Stimulated activated naive CD8-positive, alpha-beta T cell treated with anti-CD3 and anti-CD28 coated beads, Interleukin-15, amount 100 ng/mL, for 72 hours (primary cell): ENCODE measurements at regions not wholly inside any gene's neighbourhood (a gene's known extent, or its start where the extent isn't known, plus 50 kb on each side); places are given as distances from the start of the nearest gene placed in this dataset.
A peak's percentile ranks its signal among the peaks of the same experiment; 100 is the strongest.

Experiments
- ATAC-seq: fragments of 150-1000 bp; cut with Tn5 transposase; 2 replicates; pipeline ENCODE4 v1.10.0; 2021; ENCODE audit warnings: mild to moderate bottlenecking, moderate library complexity
- DNase-seq, 2 donors: peaks; one replicate each; pipeline ENCODE4 v3.0.0; 2021 to 2022
- H3K27ac Mint-ChIP-seq, 2 donors: one replicate each; pipeline ENCODE4 v1.8.0; 2022; ENCODE audit warnings: mild to moderate bottlenecking in 2 of 2, mixed read lengths in 2 of 2, moderate library complexity in 2 of 2
- H3K27me3 Mint-ChIP-seq: one replicate; pipeline ENCODE4 v1.8.0; 2022; ENCODE audit warnings: mixed read lengths
- H3K4me1 Mint-ChIP-seq: one replicate; pipeline ENCODE4 v1.8.0; 2022; ENCODE audit warnings: mild to moderate bottlenecking, mixed read lengths
- H3K4me3 Mint-ChIP-seq, 2 donors: one replicate each; pipeline ENCODE4 v1.8.0; 2022; ENCODE audit warnings: mild to moderate bottlenecking in 2 of 2, mixed read lengths in 2 of 2, moderate library complexity in 1 of 2
- H3K9me3 Mint-ChIP-seq, 2 donors: one replicate each; pipeline ENCODE4 v1.8.0; 2022; ENCODE audit warnings: mixed read lengths in 2 of 2

DNA sequence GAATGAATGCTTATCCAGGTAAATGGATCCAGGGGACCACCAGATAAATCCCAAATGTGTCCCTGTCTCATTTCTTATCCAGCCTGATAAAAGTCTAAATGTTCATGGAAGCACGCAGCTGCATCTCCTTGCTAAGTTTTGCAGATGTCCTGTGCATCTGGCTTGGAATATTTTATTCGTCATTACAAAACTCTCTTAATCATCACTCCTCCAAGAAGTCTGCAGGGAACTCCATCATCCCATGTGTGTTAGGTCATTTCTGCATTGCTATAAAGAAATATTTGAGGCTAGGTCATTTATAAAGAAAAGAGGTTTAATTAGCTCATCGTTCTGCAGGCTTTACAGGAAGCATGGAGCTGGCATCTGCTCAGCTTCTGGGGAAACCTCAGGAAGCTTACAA is 297.2 kb downstream of the HS3ST1 start:
- Mint-ChIP-seq H3K4me3 (no peak overlapping the region), H3K4me1 (no peaks in the 10 kb centered on the region), H3K9me3 (peaks cover 0 to 12% of the 10 kb centered on the region in 2 donors), H3K27ac (no peak overlapping the region), H3K27me3 (peaks cover 3% of the 10 kb centered on the region)
- DNase-seq = no peak
- no peak for ATAC-seq

DNA sequence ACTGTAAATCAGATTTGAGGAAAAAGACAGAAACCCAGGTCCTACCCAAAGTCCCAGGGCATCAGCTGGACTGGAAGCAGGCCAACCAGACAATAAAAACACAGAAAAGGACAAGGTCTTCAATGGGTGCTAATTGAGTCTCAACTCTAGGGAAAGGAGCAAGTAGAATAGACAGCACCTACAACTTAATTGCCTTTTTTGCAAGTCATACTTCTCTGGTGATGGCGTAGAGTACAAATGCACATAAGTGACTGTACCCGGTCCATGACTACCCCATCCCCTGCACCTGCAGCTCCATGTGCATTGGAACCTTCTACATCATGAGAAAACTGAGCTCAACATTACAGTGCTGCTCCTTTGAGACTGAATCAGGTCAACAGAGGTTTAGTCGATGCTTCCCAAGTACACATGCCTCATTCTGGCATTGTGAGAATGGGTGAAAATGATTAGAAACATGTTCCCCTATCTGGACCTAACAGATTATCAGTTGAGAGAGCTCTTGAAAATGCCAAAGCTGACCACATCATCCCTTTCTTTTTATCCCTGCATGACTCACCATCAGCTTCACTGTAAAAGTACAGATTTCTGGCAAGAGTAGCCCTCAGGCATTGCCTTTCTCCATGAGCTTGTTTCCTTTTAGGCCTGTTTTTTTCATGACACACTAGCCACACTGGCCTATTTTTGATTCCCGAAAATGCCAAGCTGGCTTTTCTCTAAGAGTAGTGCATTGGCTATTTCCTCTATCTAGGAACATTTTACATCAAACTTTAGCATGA is 298.3 kb downstream of the HS3ST1 start:
- no peak for ATAC-seq
- Mint-ChIP-seq H3K4me1 (no peaks in the 10 kb centered on the region), H3K4me3 (no peak overlapping the region), H3K9me3 (peaks cover 0 to 12% of the 10 kb centered on the region in 2 donors), H3K27ac (no peak overlapping the region), H3K27me3 (peaks cover 10% of the 10 kb centered on the region)
- no peak for DNase-seq

DNA sequence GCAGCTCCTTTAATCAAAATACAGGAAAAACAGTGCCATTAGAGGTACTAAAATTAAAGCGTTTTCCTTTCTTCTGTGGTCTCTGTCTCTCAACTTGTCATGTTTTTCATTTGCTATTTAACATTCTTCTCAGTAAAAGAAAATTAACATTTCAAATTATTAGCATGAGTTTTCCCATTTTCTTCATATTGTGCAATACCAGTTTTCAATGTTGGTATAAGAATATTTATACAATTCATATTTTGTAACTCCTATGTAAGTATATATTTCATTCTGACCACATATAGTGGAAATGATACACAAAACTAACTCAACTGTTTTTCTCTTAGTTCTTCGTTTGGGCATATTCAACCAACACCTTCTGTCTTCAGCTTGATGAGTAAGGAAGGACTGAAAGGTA is 308.3 kb downstream of the HS3ST1 start:
- no peak for ATAC-seq
- H3K4me1 Mint-ChIP-seq = no peaks in the 10 kb centered on the region
- no peak overlapping the region for H3K27ac Mint-ChIP-seq
- H3K4me3 Mint-ChIP-seq = no peak overlapping the region
- H3K27me3 Mint-ChIP-seq = no peaks in the 10 kb centered on the region
- DNase-seq = no peak
- no peaks in the 10 kb centered on the region for H3K9me3 Mint-ChIP-seq

DNA sequence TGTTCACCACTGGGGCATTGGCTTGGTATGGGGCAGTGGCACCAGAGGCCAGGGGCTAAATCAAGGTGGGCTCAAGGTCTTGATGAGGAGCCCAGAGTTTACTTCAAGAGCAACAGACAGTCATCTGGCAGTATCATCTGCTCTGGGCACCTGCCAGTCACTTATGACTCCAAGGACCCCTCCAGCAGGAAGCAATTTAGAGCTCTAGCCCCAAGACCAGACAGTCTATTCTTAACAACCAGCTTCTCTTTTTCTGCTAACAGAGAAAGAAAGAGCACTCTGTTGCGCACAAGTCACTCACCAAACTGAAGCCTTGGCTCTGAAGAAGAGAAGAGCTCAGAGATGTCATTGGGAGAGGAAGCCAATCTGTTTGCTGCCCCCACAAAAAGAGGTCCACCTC is 309.2 kb downstream of the HS3ST1 start:
- ATAC-seq (no peak), DNase-seq (no peak)
- peak overlapping the region in 1 of 2 donors; percentile 85 for H3K27ac Mint-ChIP-seq
- no peak overlapping the region for H3K4me3 Mint-ChIP-seq
- no peaks in the 10 kb centered on the region for H3K9me3 Mint-ChIP-seq
- no peaks in the 10 kb centered on the region for H3K27me3 Mint-ChIP-seq
- H3K4me1 Mint-ChIP-seq = no peaks in the 10 kb centered on the region

DNA sequence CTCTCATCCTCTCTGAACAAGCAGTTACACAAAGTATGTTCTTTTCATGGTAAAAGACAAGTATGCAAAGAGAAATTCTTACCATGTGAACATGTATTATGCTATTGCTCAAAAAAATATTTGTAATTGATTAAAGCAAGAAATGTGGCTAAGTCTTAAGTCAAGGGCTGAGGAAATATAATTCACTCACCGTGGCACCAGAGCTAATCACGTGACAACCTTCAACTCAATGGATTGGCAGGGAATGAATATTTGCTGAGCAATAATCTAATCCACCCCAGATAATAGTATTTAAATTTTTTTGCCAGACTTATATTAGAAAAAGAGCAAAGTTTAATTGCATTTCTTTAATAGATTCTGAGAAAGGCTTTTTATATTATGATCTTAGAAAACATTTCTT is 310.2 kb downstream of the HS3ST1 start:
- no peaks in the 10 kb centered on the region for H3K9me3 Mint-ChIP-seq
- no peak for DNase-seq
- no peaks in the 10 kb centered on the region for H3K27me3 Mint-ChIP-seq
- H3K27ac Mint-ChIP-seq = no peak overlapping the region
- no peak overlapping the region for H3K4me3 Mint-ChIP-seq
- ATAC-seq = no peak
- H3K4me1 Mint-ChIP-seq = no peaks in the 10 kb centered on the region

DNA sequence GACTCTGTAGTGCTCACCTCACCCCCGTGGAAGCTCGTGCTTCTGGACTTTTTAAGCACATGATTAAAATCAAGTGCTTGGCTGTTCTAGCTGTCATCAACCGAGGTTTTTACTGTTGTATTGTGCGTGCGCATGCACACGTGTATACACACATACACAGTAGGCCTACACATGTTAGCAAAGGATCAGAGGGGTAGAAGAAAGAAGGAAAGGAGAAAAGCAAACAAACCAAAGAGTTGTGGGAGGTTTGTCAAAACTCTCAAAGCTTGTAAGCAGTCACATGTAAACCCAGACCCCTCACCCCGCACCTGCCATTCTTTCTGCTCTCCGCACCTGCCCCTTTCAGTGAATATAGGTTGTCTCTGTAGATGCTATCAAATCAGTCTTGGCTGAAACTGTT is 311.8 kb downstream of the HS3ST1 start:
- no peak for DNase-seq
- ATAC-seq = no peak
- Mint-ChIP-seq H3K4me1 (no peaks in the 10 kb centered on the region), H3K4me3 (no peak overlapping the region), H3K27ac (no peak overlapping the region), H3K9me3 (no peaks in the 10 kb centered on the region), H3K27me3 (no peaks in the 10 kb centered on the region)

DNA sequence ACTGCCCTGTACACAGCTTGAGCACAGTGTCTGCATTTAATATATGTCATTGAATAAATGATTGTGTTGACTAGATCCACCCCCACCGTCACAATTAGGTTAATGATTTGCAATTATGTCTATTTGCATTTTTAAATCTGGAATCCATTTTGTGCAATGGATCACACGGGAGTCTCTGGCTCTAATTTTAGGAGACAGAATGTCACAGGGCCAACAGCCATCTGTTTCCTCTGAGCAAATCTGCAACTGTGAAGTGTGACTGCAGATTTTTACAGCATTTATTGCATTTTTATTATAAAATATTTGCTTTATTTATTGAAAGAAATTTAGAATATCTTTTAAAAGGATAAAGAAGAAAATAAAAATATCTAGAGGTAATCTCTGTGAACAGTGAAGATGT is 316.8 kb downstream of the HS3ST1 start:
- no peak overlapping the region for H3K27ac Mint-ChIP-seq
- ATAC-seq (no peak), DNase-seq (no peak)
- H3K9me3 Mint-ChIP-seq = peaks cover 0 to 6% of the 10 kb centered on the region in 2 donors
- no peak overlapping the region for H3K4me3 Mint-ChIP-seq
- no peaks in the 10 kb centered on the region for H3K4me1 Mint-ChIP-seq
- H3K27me3 Mint-ChIP-seq = peaks cover 5% of the 10 kb centered on the region

DNA sequence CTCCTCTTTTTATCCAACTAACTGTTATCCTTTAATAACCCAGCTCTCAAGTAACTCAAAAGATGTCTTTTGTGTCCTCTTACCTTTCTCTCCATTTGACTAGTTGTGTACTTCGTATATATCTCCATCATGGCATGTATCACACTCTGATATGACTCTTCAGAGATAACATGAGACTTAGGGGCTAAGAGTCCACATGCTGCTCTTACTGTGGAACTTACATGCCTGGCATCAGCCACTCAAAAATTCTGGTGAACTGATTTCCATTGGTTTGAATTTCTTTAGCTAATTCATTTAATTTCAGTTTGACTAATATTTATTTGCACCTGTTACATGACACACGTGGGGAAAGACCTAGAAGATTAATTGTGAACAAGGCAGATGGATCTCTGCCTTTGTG is 317.3 kb downstream of the HS3ST1 start:
- no peak for ATAC-seq
- no peak for DNase-seq
- Mint-ChIP-seq H3K9me3 (peaks cover 0 to 6% of the 10 kb centered on the region in 2 donors), H3K4me1 (no peaks in the 10 kb centered on the region), H3K27ac (no peak overlapping the region), H3K27me3 (peaks cover 5% of the 10 kb centered on the region), H3K4me3 (no peak overlapping the region)

DNA sequence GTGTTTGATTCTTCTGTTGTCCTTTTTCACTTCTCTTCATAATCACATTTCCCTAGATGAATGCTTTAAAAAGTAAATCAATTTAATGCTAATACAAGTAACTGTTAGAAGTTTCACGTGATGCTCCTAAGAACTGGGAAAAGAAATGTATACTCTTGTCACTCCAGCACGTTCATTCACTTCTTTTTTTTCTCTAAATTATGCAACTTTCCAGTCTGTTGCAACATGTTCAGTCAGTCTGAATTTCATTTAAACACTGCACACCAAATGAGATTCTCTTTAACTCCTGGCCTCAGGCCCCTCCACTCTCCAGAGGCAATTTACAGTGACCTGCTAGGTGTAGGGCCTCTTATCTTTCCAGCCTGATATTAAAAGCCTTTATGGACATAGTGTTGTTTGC is 321.9 kb downstream of the HS3ST1 start:
- H3K4me1 Mint-ChIP-seq = no peaks in the 10 kb centered on the region
- no peak overlapping the region for H3K27ac Mint-ChIP-seq
- H3K4me3 Mint-ChIP-seq = no peak overlapping the region
- ATAC-seq (no peak), DNase-seq (no peak)
- H3K27me3 Mint-ChIP-seq = peaks cover 5% of the 10 kb centered on the region
- peaks cover 0 to 6% of the 10 kb centered on the region in 2 donors for H3K9me3 Mint-ChIP-seq

DNA sequence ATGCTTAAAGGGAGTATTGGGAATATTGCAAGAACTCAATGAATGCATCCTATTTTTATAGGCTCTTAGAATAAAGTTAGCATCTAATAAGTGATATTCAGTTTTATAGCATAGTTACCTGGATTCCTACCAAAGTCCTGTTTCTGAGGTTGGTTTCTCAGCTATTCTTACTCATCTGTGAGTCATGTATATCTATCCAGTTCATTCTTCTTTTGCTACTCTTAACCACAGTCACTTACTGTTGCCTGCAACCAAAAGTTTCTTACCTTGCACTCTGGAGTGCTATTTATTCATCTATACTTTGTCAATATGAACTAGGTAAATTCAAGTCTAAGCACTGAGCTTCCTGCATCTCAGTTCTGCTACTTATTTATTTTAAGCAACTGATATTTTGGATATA is 322.5 kb downstream of the HS3ST1 start:
- Mint-ChIP-seq H3K4me3 (no peak overlapping the region), H3K9me3 (peaks cover 0 to 2% of the 10 kb centered on the region in 2 donors), H3K4me1 (no peaks in the 10 kb centered on the region), H3K27me3 (peaks cover 2% of the 10 kb centered on the region), H3K27ac (no peak overlapping the region)
- DNase-seq = no peak
- peak; percentile 60 for ATAC-seq

DNA sequence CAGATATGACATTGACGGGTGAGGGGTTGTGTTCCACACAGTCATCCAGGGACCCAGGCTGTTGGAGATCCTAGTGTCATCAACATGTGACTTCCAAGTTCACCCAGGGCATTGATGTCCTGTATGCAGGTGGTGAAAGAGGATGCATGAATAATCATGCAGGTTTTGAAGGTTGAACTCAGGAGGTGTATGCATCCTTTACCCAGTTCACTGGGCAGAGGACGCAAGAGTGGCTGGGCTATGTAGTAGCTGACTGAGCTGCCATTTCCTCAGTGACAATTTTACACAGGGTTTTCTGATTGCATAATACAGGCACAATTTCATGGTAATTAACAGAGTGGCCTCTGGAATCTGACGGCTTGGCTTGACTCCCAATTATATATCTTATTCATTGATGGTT is 323.0 kb downstream of the HS3ST1 start:
- H3K9me3 Mint-ChIP-seq = no peaks in the 10 kb centered on the region
- no peak overlapping the region for H3K4me3 Mint-ChIP-seq
- no peak overlapping the region for H3K27ac Mint-ChIP-seq
- no peak for DNase-seq
- H3K4me1 Mint-ChIP-seq = no peaks in the 10 kb centered on the region
- ATAC-seq = no peak
- H3K27me3 Mint-ChIP-seq = no peaks in the 10 kb centered on the region

DNA sequence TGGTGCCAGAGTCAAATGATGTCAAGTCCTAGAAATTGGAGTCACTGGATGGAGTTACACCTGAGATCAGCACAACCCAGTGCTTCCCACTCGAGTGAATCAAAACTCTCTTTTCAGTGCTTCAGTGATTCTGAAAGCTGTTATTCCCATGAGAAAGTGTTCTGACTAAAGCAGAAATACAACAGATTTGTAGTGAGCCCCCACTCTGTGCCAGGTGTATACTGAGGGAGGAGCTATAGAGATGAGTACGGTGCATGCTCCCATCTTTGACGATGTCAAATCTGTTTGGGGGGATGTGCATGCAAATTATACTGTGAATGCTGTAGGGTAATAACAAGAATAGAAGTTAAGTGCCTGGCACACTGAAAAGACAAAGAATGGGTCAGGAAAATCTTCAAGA is 330.2 kb downstream of the HS3ST1 start:
- ATAC-seq (no peak), DNase-seq (no peak)
- no peak overlapping the region for H3K4me3 Mint-ChIP-seq
- H3K9me3 Mint-ChIP-seq = no peaks in the 10 kb centered on the region
- no peaks in the 10 kb centered on the region for H3K4me1 Mint-ChIP-seq
- H3K27ac Mint-ChIP-seq = no peak overlapping the region
- H3K27me3 Mint-ChIP-seq = no peaks in the 10 kb centered on the region

DNA sequence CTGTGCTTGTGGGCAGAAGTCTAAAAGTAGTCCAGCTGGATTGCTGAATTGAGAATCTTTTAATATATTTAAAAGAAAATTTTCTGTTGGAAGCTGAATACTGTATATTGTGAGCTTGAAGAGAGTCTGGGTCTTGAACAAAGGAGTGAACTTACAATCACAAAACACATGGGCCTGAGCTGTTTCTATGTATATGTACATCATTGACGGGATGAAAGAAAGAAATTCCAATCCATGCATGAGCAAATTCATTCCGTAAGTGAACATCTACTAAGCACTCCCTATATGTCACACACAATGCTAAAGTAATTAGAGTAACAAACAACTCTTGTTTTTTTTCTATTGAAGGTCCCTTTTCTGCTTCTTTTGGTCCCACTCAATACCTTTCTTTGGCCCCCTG is 331.0 kb downstream of the HS3ST1 start:
- no peak for DNase-seq
- Mint-ChIP-seq H3K27ac (no peak overlapping the region), H3K4me1 (no peaks in the 10 kb centered on the region), H3K9me3 (no peaks in the 10 kb centered on the region), H3K4me3 (no peak overlapping the region), H3K27me3 (no peaks in the 10 kb centered on the region)
- no peak for ATAC-seq

DNA sequence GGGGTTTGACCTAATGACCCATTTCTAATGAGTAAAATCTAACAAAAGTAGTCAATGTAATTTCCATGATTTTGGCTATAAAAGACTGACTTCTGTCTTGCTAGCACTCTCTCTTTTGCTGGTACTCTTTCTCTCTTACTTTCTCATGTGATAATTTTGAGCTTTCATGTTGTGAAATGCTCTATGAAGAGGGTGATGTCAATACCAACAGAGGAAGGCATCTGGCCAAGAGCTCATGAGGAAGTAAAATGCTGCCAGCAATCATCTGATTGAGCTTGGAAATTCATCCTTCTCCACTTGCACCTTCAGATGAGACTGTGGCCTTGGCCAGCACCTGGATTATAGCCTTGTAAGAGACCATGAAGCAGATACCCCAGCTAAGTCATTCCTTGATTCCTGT is 347.7 kb downstream of the HS3ST1 start:
- Mint-ChIP-seq H3K27me3 (peaks cover 7% of the 10 kb centered on the region), H3K4me3 (no peak overlapping the region), H3K9me3 (no peaks in the 10 kb centered on the region), H3K4me1 (no peaks in the 10 kb centered on the region), H3K27ac (no peak overlapping the region)
- ATAC-seq (no peak), DNase-seq (no peak)

DNA sequence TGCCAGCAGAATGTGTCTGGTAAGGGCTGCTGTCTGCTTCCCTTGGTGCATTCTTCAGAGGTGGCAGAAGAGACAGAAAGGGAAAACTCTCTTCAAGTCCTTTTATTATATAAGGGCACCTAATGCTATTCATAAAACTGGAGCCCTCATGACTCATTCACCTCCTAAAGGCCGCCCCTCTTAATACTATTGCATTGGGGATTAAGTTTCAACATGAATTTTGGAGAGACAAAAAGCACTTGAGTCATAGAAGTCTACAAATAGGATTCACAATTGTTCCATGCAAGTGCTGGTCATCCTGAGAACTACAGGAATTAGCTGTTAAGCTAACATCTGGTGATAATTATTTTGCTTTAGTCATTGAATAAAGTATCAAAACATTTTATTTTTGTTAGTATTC is 349.5 kb downstream of the HS3ST1 start:
- no peaks in the 10 kb centered on the region for H3K4me1 Mint-ChIP-seq
- no peak for DNase-seq
- peaks cover 7% of the 10 kb centered on the region for H3K27me3 Mint-ChIP-seq
- ATAC-seq = no peak
- H3K9me3 Mint-ChIP-seq = no peaks in the 10 kb centered on the region
- no peak overlapping the region for H3K4me3 Mint-ChIP-seq
- no peak overlapping the region for H3K27ac Mint-ChIP-seq

DNA sequence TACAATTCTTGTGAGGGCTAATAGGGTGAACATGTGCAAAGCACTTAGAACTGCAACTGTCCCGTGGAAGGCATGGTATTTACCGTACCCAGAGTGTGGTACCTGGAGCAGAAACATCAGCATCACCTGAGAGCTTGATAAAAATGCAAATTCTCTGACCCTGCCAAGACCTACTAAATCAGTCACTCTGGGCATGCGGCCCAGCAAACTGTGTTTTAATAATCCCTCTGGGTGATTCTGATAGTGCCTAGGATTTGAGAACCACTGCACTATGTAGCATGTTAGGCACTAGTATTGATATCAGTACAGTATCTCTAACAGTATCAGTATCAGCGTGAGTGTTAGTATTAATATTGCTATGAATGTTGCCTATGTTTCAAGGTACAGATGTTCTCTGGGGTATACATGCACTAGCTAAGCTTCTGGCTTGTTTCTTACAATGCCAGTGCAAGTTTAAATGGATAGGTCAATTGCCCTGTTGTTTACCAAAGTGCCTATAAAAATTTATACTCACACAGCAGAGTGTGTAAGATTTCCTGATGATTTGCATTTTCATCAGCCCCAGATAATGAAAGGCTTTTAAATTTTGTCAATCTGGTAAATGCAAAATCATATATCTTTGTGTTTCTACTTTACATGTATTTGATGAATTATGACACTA is 354.0 kb downstream of the HS3ST1 start:
- Mint-ChIP-seq H3K9me3 (no peaks in the 10 kb centered on the region), H3K27ac (no peak overlapping the region), H3K4me1 (no peaks in the 10 kb centered on the region), H3K27me3 (peaks cover 15% of the 10 kb centered on the region), H3K4me3 (no peak overlapping the region)
- DNase-seq (no peak), ATAC-seq (no peak)

DNA sequence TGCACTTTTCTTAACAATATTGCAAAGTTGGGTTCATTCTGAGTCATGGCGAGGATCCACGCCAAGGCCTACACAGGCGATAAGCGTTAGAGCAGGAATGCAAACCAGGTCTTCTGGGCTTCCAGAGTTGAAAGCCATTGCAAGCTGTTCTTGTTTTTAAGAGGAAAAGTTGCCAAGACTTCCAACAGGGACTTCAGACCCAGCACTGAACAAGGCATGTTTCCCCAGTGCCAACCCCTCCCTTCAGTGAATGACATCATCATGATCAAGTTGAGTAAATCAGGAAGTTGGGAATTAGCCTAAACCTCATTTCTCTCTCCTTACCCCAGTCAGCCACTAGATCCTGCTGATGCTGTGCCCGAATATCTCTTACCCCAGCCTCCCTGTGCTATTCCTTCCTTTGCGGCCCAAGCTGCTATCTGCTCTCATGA is 355.1 kb downstream of the HS3ST1 start:
- Mint-ChIP-seq H3K4me3 (no peak overlapping the region), H3K27ac (no peak overlapping the region), H3K9me3 (no peaks in the 10 kb centered on the region), H3K27me3 (peaks cover 15% of the 10 kb centered on the region), H3K4me1 (no peaks in the 10 kb centered on the region)
- DNase-seq (no peak), ATAC-seq (no peak)
